Fibroblast of lung (primary cell): ENCODE measurements at regions not wholly inside any gene's neighbourhood (a gene's known extent, or its start where the extent isn't known, plus 50 kb on each side); places are given as distances from the start of the nearest gene placed in this dataset.
"Not testable (repeated sequence)": the region's sequence is repeated elsewhere in the genome, so short reads cannot be mapped to it uniquely, and the experiment has no call there.

Source experiments
- EZH2 ChIP-seq: IDR thresholded peaks from 2 replicates; pipeline ENCODE4 v1.5.1; 2012; ENCODE audit warnings: low read length, control low read depth, mild to moderate bottlenecking; ENCODE audit errors: missing control alignments
- TF ChIP-seq, protein P1 (sequence below), 2 donors: IDR thresholded peaks in 1 of 2; conservative IDR thresholded peaks in 1 of 2; 1 replicate in 1 of 2; 2 replicates in 1 of 2; pipeline ENCODE4 v1.5.1; 2011 to 2012; ENCODE audit warnings: low read length in 2 of 2, control low read depth in 1 of 2, inconsistent platforms in 1 of 2, low read depth in 1 of 2, mild to moderate bottlenecking in 1 of 2

GRCh38 chr7:84730864-84731263 lies 456.0 kb downstream of the SEMA3D start:
- TF ChIP-seq, protein P1, sequence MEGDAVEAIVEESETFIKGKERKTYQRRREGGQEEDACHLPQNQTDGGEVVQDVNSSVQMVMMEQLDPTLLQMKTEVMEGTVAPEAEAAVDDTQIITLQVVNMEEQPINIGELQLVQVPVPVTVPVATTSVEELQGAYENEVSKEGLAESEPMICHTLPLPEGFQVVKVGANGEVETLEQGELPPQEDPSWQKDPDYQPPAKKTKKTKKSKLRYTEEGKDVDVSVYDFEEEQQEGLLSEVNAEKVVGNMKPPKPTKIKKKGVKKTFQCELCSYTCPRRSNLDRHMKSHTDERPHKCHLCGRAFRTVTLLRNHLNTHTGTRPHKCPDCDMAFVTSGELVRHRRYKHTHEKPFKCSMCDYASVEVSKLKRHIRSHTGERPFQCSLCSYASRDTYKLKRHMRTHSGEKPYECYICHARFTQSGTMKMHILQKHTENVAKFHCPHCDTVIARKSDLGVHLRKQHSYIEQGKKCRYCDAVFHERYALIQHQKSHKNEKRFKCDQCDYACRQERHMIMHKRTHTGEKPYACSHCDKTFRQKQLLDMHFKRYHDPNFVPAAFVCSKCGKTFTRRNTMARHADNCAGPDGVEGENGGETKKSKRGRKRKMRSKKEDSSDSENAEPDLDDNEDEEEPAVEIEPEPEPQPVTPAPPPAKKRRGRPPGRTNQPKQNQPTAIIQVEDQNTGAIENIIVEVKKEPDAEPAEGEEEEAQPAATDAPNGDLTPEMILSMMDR (conservative IDR thresholded peaks at IDR 0.05 in 1 of 2, IDR thresholded peaks at IDR 0.05 in 1 of 2; ENCODE audit: low read depth in 1 of 2, low read length in 2 of 2), result not testable (repeated sequence)
- not testable (repeated sequence) for TF ChIP-seq EZH2
